HL-60 (cell line): ENCODE measurements at regions not wholly inside any gene's neighbourhood (a gene's known extent, or its start where the extent isn't known, plus 50 kb on each side); places are given as distances from the start of the nearest gene placed in this dataset.

Experiments
- GABPA ChIP-seq: IDR thresholded peaks from 2 replicates; pipeline ENCODE4 v1.6.1; 2012; ENCODE audit warnings: low read depth
- POLR2AphosphoS5 ChIP-seq: IDR thresholded peaks from 2 replicates; pipeline ENCODE4 v1.6.1; 2012; ENCODE audit warnings: low read depth
- REST ChIP-seq: IDR thresholded peaks from 2 replicates; pipeline ENCODE4 v1.6.1; 2012; ENCODE audit warnings: low read depth; ENCODE audit not compliant: insufficient replicate concordance
- TF ChIP-seq, protein P1 (sequence below): IDR thresholded peaks from one replicate; pipeline ENCODE4 v1.5.1; 2011; ENCODE audit warnings: low read length, control low read depth, inconsistent platforms; ENCODE audit not compliant: insufficient read depth

GRCh38 chr5:167816354-167816753, 475.1 kb upstream of the WWC1 start:
- TF ChIP-seq, protein P1, sequence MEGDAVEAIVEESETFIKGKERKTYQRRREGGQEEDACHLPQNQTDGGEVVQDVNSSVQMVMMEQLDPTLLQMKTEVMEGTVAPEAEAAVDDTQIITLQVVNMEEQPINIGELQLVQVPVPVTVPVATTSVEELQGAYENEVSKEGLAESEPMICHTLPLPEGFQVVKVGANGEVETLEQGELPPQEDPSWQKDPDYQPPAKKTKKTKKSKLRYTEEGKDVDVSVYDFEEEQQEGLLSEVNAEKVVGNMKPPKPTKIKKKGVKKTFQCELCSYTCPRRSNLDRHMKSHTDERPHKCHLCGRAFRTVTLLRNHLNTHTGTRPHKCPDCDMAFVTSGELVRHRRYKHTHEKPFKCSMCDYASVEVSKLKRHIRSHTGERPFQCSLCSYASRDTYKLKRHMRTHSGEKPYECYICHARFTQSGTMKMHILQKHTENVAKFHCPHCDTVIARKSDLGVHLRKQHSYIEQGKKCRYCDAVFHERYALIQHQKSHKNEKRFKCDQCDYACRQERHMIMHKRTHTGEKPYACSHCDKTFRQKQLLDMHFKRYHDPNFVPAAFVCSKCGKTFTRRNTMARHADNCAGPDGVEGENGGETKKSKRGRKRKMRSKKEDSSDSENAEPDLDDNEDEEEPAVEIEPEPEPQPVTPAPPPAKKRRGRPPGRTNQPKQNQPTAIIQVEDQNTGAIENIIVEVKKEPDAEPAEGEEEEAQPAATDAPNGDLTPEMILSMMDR = no peak
- no peak for TF ChIP-seq GABPA
- no peak for TF ChIP-seq POLR2AphosphoS5
- TF ChIP-seq REST = no peak
